ENCODE measurements at regions not wholly inside any gene's neighbourhood (a gene's known extent, or its start where the extent isn't known, plus 50 kb on each side); places are given as distances from the start of the nearest gene placed in this dataset.
"Not testable (repeated sequence)": the region's sequence is repeated elsewhere in the genome, so short reads cannot be mapped to it uniquely, and the experiment has no call there.

- H3K4me3 ChIP-seq (ENCODE audit: low read depth, low read length) = no peak overlapping the region
- no peak for TF ChIP-seq CTCF (conservative IDR thresholded peaks at IDR 0.05; ENCODE audit: low read depth, low read length)
- DNase-seq (ENCODE audit: low read depth) = no peak
These were observed 84.7 kb upstream of the RORB start for GRCh38 chr9:74412236-74412979.

GRCh38 chr9:74413876-74414275 lies 83.3 kb upstream of the RORB start:
- no peak for DNase-seq (ENCODE audit: low read depth)
- H3K4me3 ChIP-seq (ENCODE audit: low read depth, low read length) = no peak overlapping the region
- TF ChIP-seq CTCF (conservative IDR thresholded peaks at IDR 0.05; ENCODE audit: low read depth, low read length) = no peak

GRCh38 chr9:74414325-74414724 lies 82.8 kb upstream of the RORB start:
- no peak for DNase-seq (ENCODE audit: low read depth)
- TF ChIP-seq CTCF (conservative IDR thresholded peaks at IDR 0.05; ENCODE audit: low read depth, low read length) = no peak
- H3K4me3 ChIP-seq (ENCODE audit: low read depth, low read length) = no peak overlapping the region

- no peak for DNase-seq (ENCODE audit: low read depth)
- TF ChIP-seq CTCF (conservative IDR thresholded peaks at IDR 0.05; ENCODE audit: low read depth, low read length) = no peak
- no peak overlapping the region for H3K4me3 ChIP-seq (ENCODE audit: low read depth, low read length)
These were observed 81.1 kb upstream of the RORB start for GRCh38 chr9:74415995-74416394.

GRCh38 chr9:74424488-74424887 lies 72.6 kb upstream of the RORB start:
- not testable (repeated sequence) for H3K4me3 ChIP-seq (ENCODE audit: low read depth, low read length); DNase-seq (ENCODE audit: low read depth)

- no peak for TF ChIP-seq CTCF (conservative IDR thresholded peaks at IDR 0.05; ENCODE audit: low read depth, low read length)
- DNase-seq (ENCODE audit: low read depth) = no peak
- no peak overlapping the region for H3K4me3 ChIP-seq (ENCODE audit: low read depth, low read length)
These were observed 65.7 kb upstream of the RORB start for GRCh38 chr9:74431467-74431866.

- no peak overlapping the region for H3K4me3 ChIP-seq (ENCODE audit: low read depth, low read length)
- no peak for DNase-seq (ENCODE audit: low read depth)
- no peak for TF ChIP-seq CTCF (conservative IDR thresholded peaks at IDR 0.05; ENCODE audit: low read depth, low read length)
These were observed 53.9 kb upstream of the RORB start for GRCh38 chr9:74443036-74443750.
